ENCODE measurements at regions not wholly inside any gene's neighbourhood (a gene's known extent, or its start where the extent isn't known, plus 50 kb on each side); places are given as distances from the start of the nearest gene placed in this dataset.

- no peak for TF ChIP-seq YY1 (IDR thresholded peaks at IDR 0.05; ENCODE audit: insufficient read depth, insufficient read length)
- no peak for TF ChIP-seq SUZ12 (IDR thresholded peaks at IDR 0.05; ENCODE audit: extremely low read depth, insufficient read depth, insufficient read length)
These were observed 59.6 kb upstream of the ZNF516 start for GRCh38 chr18:76554547-76555222.
